HEK293 (cell line): ENCODE measurements at regions not wholly inside any gene's neighbourhood (a gene's known extent, or its start where the extent isn't known, plus 50 kb on each side); places are given as distances from the start of the nearest gene placed in this dataset.

Experiments
- CTCF ChIP-seq: fragments of 450-650 bp; formaldehyde crosslinking; IDR thresholded peaks from 2 replicates; pipeline ENCODE4 v1.5.1; 2016; ENCODE audit warnings: missing biosample characterization, missing genetic modification characterization
- ZIC2 ChIP-seq: fragments of 450-650 bp; formaldehyde crosslinking; IDR thresholded peaks from 2 replicates; pipeline ENCODE4 v1.5.1; 2016; ENCODE audit warnings: missing biosample characterization, missing genetic modification characterization
- ZNF366 ChIP-seq: fragments of 450-650 bp; formaldehyde crosslinking; conservative IDR thresholded peaks from 2 replicates; pipeline ENCODE4 v1.5.1; 2016; ENCODE audit warnings: missing biosample characterization, missing genetic modification characterization
- TF ChIP-seq, protein P1 (sequence below): IDR thresholded peaks from 2 replicates; pipeline ENCODE4 v1.6.1; 2011; ENCODE audit warnings: mild to moderate bottlenecking, low read depth, low read length, borderline replicate concordance

GRCh38 chr18:22513721-22514481, 96.2 kb upstream of the CTAGE1 start:
- no peak for TF ChIP-seq ZNF366
- TF ChIP-seq, protein P1, sequence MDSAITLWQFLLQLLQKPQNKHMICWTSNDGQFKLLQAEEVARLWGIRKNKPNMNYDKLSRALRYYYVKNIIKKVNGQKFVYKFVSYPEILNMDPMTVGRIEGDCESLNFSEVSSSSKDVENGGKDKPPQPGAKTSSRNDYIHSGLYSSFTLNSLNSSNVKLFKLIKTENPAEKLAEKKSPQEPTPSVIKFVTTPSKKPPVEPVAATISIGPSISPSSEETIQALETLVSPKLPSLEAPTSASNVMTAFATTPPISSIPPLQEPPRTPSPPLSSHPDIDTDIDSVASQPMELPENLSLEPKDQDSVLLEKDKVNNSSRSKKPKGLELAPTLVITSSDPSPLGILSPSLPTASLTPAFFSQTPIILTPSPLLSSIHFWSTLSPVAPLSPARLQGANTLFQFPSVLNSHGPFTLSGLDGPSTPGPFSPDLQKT: no peak
- no peak for TF ChIP-seq CTCF (tag by site-specific recombination)
- no peak for TF ChIP-seq ZIC2 (tag by site-specific recombination)
